ENCODE measurements at regions not wholly inside any gene's neighbourhood (a gene's known extent, or its start where the extent isn't known, plus 50 kb on each side); places are given as distances from the start of the nearest gene placed in this dataset.

GRCh38 chr5:163135849-163136248 lies 301.5 kb upstream of the CCNG1 start:
- peak; percentile 68 for TF ChIP-seq MAFK (IDR thresholded peaks at IDR 0.05; ENCODE audit: low read depth, low read length)
- no peak for TF ChIP-seq CTCF (conservative IDR thresholded peaks at IDR 0.05; ENCODE audit: low read depth, low read length)

All from IMR-90 (cell line).